ENCODE measurements at regions not wholly inside any gene's neighbourhood (a gene's known extent, or its start where the extent isn't known, plus 50 kb on each side); places are given as distances from the start of the nearest gene placed in this dataset.

GRCh38 chr13:44117351-44117750, 237.6 kb downstream of the LACC1 start:
- Histone ChIP-seq H3K27ac (peak overlapping the region; percentile 65 to 66), H3K9me3 (no peaks in the 10 kb centered on the region), H3K4me1 (ENCODE audit: control insufficient read depth in 1 of 2, low read depth in 2 of 2) (peaks cover 23 to 73% of the 10 kb centered on the region in 2 donors), H3K4me3 (peak overlapping the region; percentile 20), H3K27me3 (replicated peaks; ENCODE audit: insufficient read depth) (no peaks in the 10 kb centered on the region), H3K36me3 (no peaks in the 10 kb centered on the region)
- DNase-seq (ENCODE audit: low spot score) (no peak), ATAC-seq (ENCODE audit: insufficient number of reproducible peaks, low FRiP score, low read depth) (no peak)
- no peak for TF ChIP-seq CTCF (IDR thresholded peaks at IDR 0.05)

- peak overlapping the region in 1 of 2 donors; percentile 65 for H3K27ac ChIP-seq
- H3K27me3 ChIP-seq (replicated peaks; ENCODE audit: insufficient read depth) = no peaks in the 10 kb centered on the region
- peaks cover 22 to 70% of the 10 kb centered on the region in 2 donors for H3K4me1 ChIP-seq (ENCODE audit: control insufficient read depth in 1 of 2, low read depth in 2 of 2)
- no peaks in the 10 kb centered on the region for H3K9me3 ChIP-seq
- no peaks in the 10 kb centered on the region for H3K36me3 ChIP-seq
- no peak for DNase-seq (ENCODE audit: low spot score)
- no peak overlapping the region for H3K4me3 ChIP-seq
- TF ChIP-seq CTCF (IDR thresholded peaks at IDR 0.05) = no peak
- no peak for ATAC-seq (ENCODE audit: insufficient number of reproducible peaks, low FRiP score, low read depth)
These were observed 238.1 kb downstream of the LACC1 start for GRCh38 chr13:44117816-44118215.

GRCh38 chr13:44118881-44119280, 239.2 kb downstream of the LACC1 start:
- DNase-seq (ENCODE audit: low spot score) (no peak), ATAC-seq (ENCODE audit: insufficient number of reproducible peaks, low FRiP score, low read depth) (no peak)
- Histone ChIP-seq H3K4me3 (no peak overlapping the region), H3K9me3 (no peaks in the 10 kb centered on the region), H3K36me3 (no peaks in the 10 kb centered on the region), H3K27ac (peak overlapping the region; percentile 50 to 56), H3K27me3 (replicated peaks; ENCODE audit: insufficient read depth) (no peaks in the 10 kb centered on the region), H3K4me1 (ENCODE audit: control insufficient read depth in 1 of 2, low read depth in 2 of 2) (peaks cover 22 to 65% of the 10 kb centered on the region in 2 donors)
- no peak for TF ChIP-seq CTCF (IDR thresholded peaks at IDR 0.05)

- no peaks in the 10 kb centered on the region for H3K9me3 ChIP-seq
- H3K4me1 ChIP-seq (ENCODE audit: control insufficient read depth in 1 of 2, low read depth in 2 of 2) = peaks cover 22 to 63% of the 10 kb centered on the region in 2 donors
- no peak for ATAC-seq (ENCODE audit: insufficient number of reproducible peaks, low FRiP score, low read depth)
- H3K27ac ChIP-seq = peak overlapping the region; percentile 56 to 57
- no peak for DNase-seq (ENCODE audit: low spot score)
- no peaks in the 10 kb centered on the region for H3K36me3 ChIP-seq
- H3K27me3 ChIP-seq (replicated peaks; ENCODE audit: insufficient read depth) = no peaks in the 10 kb centered on the region
- no peak overlapping the region for H3K4me3 ChIP-seq
- no peak for TF ChIP-seq CTCF (IDR thresholded peaks at IDR 0.05)
These were observed 240.3 kb downstream of the LACC1 start for GRCh38 chr13:44120043-44120442.

- no peak overlapping the region for H3K4me3 ChIP-seq
- H3K9me3 ChIP-seq = no peaks in the 10 kb centered on the region
- H3K4me1 ChIP-seq (ENCODE audit: control insufficient read depth in 1 of 2, low read depth in 2 of 2) = peaks cover 22 to 52% of the 10 kb centered on the region in 2 donors
- H3K27me3 ChIP-seq (replicated peaks; ENCODE audit: insufficient read depth) = no peaks in the 10 kb centered on the region
- ATAC-seq (ENCODE audit: insufficient number of reproducible peaks, low FRiP score, low read depth) (no peak), DNase-seq (ENCODE audit: low spot score) (no peak)
- H3K27ac ChIP-seq = peak overlapping the region; percentile 33 to 56
- no peak for TF ChIP-seq CTCF (IDR thresholded peaks at IDR 0.05)
- no peaks in the 10 kb centered on the region for H3K36me3 ChIP-seq
These were observed 241.4 kb downstream of the LACC1 start for GRCh38 chr13:44120849-44121755.
